ENCODE measurements at regions not wholly inside any gene's neighbourhood (a gene's known extent, or its start where the extent isn't known, plus 50 kb on each side); places are given as distances from the start of the nearest gene placed in this dataset.

GRCh38 chr2:5465859-5466258, 226.3 kb upstream of the SOX11 start:
- no peak for DNase-seq

- no peak for DNase-seq
Measured at GRCh38 chr2:5467178-5467905, 224.8 kb upstream of the SOX11 start.

- no peak for DNase-seq
Measured at GRCh38 chr2:5472673-5473072, 219.5 kb upstream of the SOX11 start.

- no peak for DNase-seq
Measured at GRCh38 chr2:5473635-5474034, 218.5 kb upstream of the SOX11 start.

GRCh38 chr2:5474716-5475115, 217.5 kb upstream of the SOX11 start:
- DNase-seq: no peak

- no peak for DNase-seq
Measured at GRCh38 chr2:5479265-5479928, 212.8 kb upstream of the SOX11 start.

- DNase-seq: no peak
Measured at GRCh38 chr2:5482929-5483331, 209.3 kb upstream of the SOX11 start.

- DNase-seq: no peak
Measured at GRCh38 chr2:5484868-5485267, 207.3 kb upstream of the SOX11 start.

GRCh38 chr2:5491523-5491922, 200.7 kb upstream of the SOX11 start:
- no peak for DNase-seq

GRCh38 chr2:5493256-5493655, 198.9 kb upstream of the SOX11 start:
- DNase-seq: no peak

GRCh38 chr2:5494212-5494611, 198.0 kb upstream of the SOX11 start:
- no peak for DNase-seq

GRCh38 chr2:5495586-5495985, 196.6 kb upstream of the SOX11 start:
- DNase-seq: no peak

- no peak for DNase-seq
Measured at GRCh38 chr2:5497874-5498273, 194.3 kb upstream of the SOX11 start.

- no peak for DNase-seq
Measured at GRCh38 chr2:5501807-5502206, 190.4 kb upstream of the SOX11 start.

- DNase-seq: no peak
Measured at GRCh38 chr2:5502385-5502784, 189.8 kb upstream of the SOX11 start.

GRCh38 chr2:5504756-5505155, 187.4 kb upstream of the SOX11 start:
- DNase-seq: no peak

- no peak for DNase-seq
Measured at GRCh38 chr2:5507367-5507766, 184.8 kb upstream of the SOX11 start.

- DNase-seq: no peak
Measured at GRCh38 chr2:5509362-5509761, 182.8 kb upstream of the SOX11 start.

GRCh38 chr2:5510082-5510481, 182.1 kb upstream of the SOX11 start:
- no peak for DNase-seq

- no peak for DNase-seq
Measured at GRCh38 chr2:5515693-5516092, 176.5 kb upstream of the SOX11 start.

GRCh38 chr2:5519286-5519685, 172.9 kb upstream of the SOX11 start:
- DNase-seq: no peak

GRCh38 chr2:5520463-5520972, 171.7 kb upstream of the SOX11 start:
- DNase-seq: no peak

- DNase-seq: no peak
Measured at GRCh38 chr2:5521461-5521860, 170.7 kb upstream of the SOX11 start.

- DNase-seq: peak; percentile 44
Measured at GRCh38 chr2:5524551-5524950, 167.6 kb upstream of the SOX11 start.

- DNase-seq: no peak
Measured at GRCh38 chr2:5528706-5529105, 163.5 kb upstream of the SOX11 start.
